ENCODE measurements at regions not wholly inside any gene's neighbourhood (a gene's known extent, or its start where the extent isn't known, plus 50 kb on each side); places are given as distances from the start of the nearest gene placed in this dataset.
"Not testable (repeated sequence)": the region's sequence is repeated elsewhere in the genome, so short reads cannot be mapped to it uniquely, and the experiment has no call there.

DNA sequence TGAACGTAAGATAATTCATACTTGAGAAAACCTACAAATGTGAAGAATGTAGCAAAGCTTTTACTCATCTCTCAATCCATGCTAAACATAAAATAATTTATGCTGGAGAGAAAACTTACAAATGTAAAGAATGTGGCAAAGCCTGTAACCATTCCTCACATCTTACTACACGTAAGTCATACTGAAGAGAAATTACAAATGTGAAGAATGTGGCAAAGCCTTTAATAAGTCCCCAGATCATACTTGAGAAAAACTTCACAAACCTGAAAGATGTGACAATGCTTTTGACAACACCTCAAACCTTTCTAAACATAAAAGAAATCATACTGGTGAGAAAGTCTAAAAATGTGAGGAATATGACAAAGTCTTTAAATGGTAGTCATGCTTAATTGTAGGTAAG lies 89.4 kb downstream of the ZNF675 start:
- H3K9me3 ChIP-seq (ENCODE audit: control insufficient read depth in 2 of 3, insufficient read depth in 1 of 3, low read length in 3 of 3): no peaks in the 10 kb centered on the region
- H3K9ac ChIP-seq (ENCODE audit: low read length in 3 of 3): no peak overlapping the region
- DNase-seq: no peak
- H3K27me3 ChIP-seq (ENCODE audit: control insufficient read depth, insufficient read depth, low read length): no peaks in the 10 kb centered on the region
- no peak for TF ChIP-seq CTCF (IDR thresholded peaks at IDR 0.05; ENCODE audit: borderline replicate concordance, extremely low read depth, insufficient read depth)
- FAIRE-seq: no peak
- H3K27ac ChIP-seq (ENCODE audit: low read depth in 2 of 2, low read length in 2 of 2): no peak overlapping the region
- intact Hi-C loops (cut with DNase I): no loop called here
- H3K36me3 ChIP-seq (ENCODE audit: control insufficient read depth in 2 of 3, insufficient read depth in 3 of 3, low read length in 3 of 3): no peaks in the 10 kb centered on the region
- H3K4me3 ChIP-seq (ENCODE audit: low read length in 3 of 3): no peak overlapping the region
- H3K4me1 ChIP-seq (ENCODE audit: control insufficient read depth in 2 of 3, insufficient read depth in 2 of 3, low read depth in 1 of 3, low read length in 3 of 3): no peaks in the 10 kb centered on the region

- no peaks in the 10 kb centered on the region for H3K36me3 ChIP-seq (ENCODE audit: control insufficient read depth in 2 of 3, insufficient read depth in 3 of 3, low read length in 3 of 3)
- no peak overlapping the region for H3K4me3 ChIP-seq (ENCODE audit: low read length in 3 of 3)
- no peak for FAIRE-seq
- H3K9ac ChIP-seq (ENCODE audit: low read length in 3 of 3): no peak overlapping the region
- H3K27ac ChIP-seq (ENCODE audit: low read depth in 2 of 2, low read length in 2 of 2): no peak overlapping the region
- H3K9me3 ChIP-seq (ENCODE audit: control insufficient read depth in 2 of 3, insufficient read depth in 1 of 3, low read length in 3 of 3): no peaks in the 10 kb centered on the region
- intact Hi-C loops (cut with DNase I): no loop called here
- H3K4me1 ChIP-seq (ENCODE audit: control insufficient read depth in 2 of 3, insufficient read depth in 2 of 3, low read depth in 1 of 3, low read length in 3 of 3): no peaks in the 10 kb centered on the region
- no peak for DNase-seq
- H3K27me3 ChIP-seq (ENCODE audit: control insufficient read depth, insufficient read depth, low read length): no peaks in the 10 kb centered on the region
- no peak for TF ChIP-seq CTCF (IDR thresholded peaks at IDR 0.05; ENCODE audit: borderline replicate concordance, extremely low read depth, insufficient read depth)
Observed at GRCh38 chr19:23596872-23597271, 90.1 kb downstream of the ZNF675 start.

DNA sequence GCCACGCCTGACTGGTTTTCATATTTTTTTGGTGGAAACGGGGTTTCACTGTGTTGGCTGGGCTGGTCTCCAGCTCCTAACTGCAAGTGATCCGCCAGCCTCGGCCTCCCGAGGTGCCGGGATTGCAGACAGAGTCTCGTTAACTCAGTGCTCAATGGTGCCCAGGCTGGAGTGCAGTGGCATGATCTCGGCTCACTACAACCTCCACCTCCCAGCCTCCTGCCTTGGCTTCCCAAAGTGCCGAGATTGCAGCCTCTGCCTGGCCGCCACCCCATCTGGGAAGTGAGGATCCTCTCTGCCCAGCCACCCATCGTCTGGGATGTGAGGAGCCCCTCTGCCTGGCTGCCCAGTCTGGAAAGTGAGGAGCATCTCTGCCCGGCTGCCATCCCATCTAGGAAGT lies 92.7 kb downstream of the ZNF675 start:
- H3K27ac ChIP-seq (ENCODE audit: low read depth in 2 of 2, low read length in 2 of 2); H3K27me3 ChIP-seq (ENCODE audit: control insufficient read depth, insufficient read depth, low read length); DNase-seq; H3K9me3 ChIP-seq (ENCODE audit: control insufficient read depth in 2 of 3, insufficient read depth in 1 of 3, low read length in 3 of 3); H3K9ac ChIP-seq (ENCODE audit: low read length in 3 of 3); H3K36me3 ChIP-seq (ENCODE audit: control insufficient read depth in 2 of 3, insufficient read depth in 3 of 3, low read length in 3 of 3); H3K4me1 ChIP-seq (ENCODE audit: control insufficient read depth in 2 of 3, insufficient read depth in 2 of 3, low read depth in 1 of 3, low read length in 3 of 3); H3K4me3 ChIP-seq (ENCODE audit: low read length in 3 of 3); intact Hi-C loops (cut with DNase I); FAIRE-seq: not testable (repeated sequence)

GRCh38 chr19:23587546-23587945 lies 99.5 kb downstream of the ZNF675 start:
- Histone ChIP-seq H3K27me3 (ENCODE audit: control insufficient read depth, insufficient read depth, low read length) (no peaks in the 10 kb centered on the region), H3K9ac (ENCODE audit: low read length in 3 of 3) (no peak overlapping the region), H3K4me1 (ENCODE audit: control insufficient read depth in 2 of 3, insufficient read depth in 2 of 3, low read depth in 1 of 3, low read length in 3 of 3) (no peaks in the 10 kb centered on the region), H3K27ac (ENCODE audit: low read depth in 2 of 2, low read length in 2 of 2) (no peak overlapping the region), H3K4me3 (ENCODE audit: low read length in 3 of 3) (no peak overlapping the region), H3K36me3 (ENCODE audit: control insufficient read depth in 2 of 3, insufficient read depth in 3 of 3, low read length in 3 of 3) (no peaks in the 10 kb centered on the region), H3K9me3 (ENCODE audit: control insufficient read depth in 2 of 3, insufficient read depth in 1 of 3, low read length in 3 of 3) (peaks cover 0 to 4% (median 0%) of the 10 kb centered on the region in 3 donors)
- intact Hi-C loops (cut with DNase I): no loop called here
- no peak for DNase-seq
- no peak for TF ChIP-seq CTCF (IDR thresholded peaks at IDR 0.05; ENCODE audit: borderline replicate concordance, extremely low read depth, insufficient read depth)
- FAIRE-seq: no peak
